HG03354 (cell line): ENCODE measurements at regions not wholly inside any gene's neighbourhood (a gene's known extent, or its start where the extent isn't known, plus 50 kb on each side); places are given as distances from the start of the nearest gene placed in this dataset.
"Not testable (repeated sequence)": the region's sequence is repeated elsewhere in the genome, so short reads cannot be mapped to it uniquely, and the experiment has no call there.

Source experiments
- ATAC-seq: cut with Tn5 transposase; IDR thresholded peaks from one replicate; pipeline ENCODE4 v1.9.1; 2021; ENCODE audit warnings: mild to moderate bottlenecking; ENCODE audit not compliant: unreplicated experiment, poor library complexity, severe bottlenecking

DNA sequence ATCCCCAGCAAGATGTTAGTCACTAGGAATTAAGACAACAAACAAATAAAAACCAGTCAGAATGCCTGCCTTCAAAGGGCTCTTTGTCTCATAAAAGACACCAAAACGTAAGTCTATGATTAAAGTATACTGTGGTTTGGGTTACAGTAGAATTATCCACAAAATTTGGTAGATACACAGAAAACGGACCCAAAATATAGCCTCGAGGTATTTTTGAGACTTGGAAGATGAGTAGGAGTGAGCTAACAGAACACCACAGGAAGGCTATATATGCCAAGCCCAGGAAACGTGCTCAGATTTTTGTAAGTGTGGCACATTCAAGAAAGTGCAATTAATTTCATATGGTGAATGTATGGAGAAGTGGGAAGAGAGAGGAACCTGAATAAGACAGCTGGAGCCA is 831.4 kb downstream of the CDH11 start:
- no peak for ATAC-seq

DNA sequence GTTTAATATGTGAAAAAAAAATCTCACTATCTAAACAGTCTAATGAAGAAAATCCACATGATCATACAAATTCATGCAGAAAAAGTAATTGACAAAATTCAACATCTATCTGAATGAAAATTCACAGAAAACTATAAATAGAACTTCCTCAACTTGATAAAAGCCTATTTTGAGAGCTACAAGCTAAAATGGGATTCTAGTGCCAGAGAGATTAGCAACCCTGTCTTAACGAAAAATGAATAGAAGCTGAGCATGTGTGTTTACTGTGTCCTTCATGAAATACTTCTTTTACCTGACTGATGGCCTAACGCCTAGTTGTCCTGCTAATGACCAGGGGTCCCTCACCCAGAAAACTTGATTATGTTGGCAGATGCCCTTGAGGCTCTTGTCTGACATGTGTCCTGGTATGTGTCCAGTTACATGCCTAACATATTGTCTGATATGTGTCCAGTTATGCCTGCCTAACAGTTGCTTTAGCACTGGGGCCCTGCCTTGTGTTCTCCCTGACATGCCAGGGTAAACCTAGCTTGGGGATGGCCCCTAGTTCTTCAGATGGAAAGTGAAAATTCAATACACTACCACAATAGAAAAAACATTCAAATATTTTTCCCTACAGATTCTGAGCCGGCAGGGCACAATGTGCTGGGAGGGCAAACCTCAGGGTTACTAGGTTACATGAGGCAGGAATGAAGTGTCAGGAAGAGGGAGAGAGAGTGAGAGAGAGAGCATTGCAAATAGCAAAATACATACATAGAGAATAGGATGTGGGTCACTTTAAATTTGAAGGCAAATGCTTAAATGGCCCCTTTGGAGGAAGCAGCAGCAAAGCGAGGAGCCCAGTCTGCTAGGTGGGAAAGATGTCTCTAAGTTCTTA is 834.0 kb downstream of the CDH11 start:
- ATAC-seq = no peak

DNA sequence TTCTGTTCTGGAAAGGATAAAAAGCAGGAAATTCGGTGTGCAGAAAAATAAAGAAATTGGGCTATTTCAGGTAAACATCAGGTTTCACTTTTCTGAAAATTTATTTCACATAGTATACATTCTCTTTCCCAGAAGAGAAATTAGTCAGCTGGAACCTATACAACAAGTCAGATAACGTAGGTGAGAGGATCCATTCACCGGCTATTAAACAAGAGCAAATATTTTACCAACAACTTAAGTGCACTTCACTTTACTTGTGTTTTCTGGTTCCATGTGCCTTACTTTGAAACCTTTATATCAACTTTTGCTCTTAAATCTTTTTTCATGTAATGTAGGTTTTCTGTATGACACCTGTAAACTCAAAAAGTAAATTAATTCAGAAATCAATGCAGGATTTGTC is 839.7 kb downstream of the CDH11 start:
- ATAC-seq = no peak

DNA sequence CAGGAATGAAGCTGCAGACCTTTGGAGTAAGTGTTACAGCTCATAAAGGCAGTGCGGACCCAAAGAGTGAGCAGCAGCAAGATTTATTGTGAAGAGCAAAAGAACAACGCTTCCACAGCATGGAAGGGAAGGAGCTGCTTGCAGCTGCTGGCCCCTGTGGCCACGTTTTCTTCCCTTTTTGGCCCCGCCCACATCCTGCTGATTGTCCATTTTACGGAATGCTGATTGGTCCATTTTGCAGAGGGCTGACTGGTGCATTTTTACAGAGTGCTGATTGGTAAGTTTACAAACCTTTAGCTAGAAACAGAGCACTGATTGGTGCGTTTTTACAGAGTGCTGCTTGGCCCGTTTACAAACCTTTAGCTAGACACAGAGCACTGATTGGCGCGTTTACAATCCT is 841.5 kb downstream of the CDH11 start:
- ATAC-seq = no peak

DNA sequence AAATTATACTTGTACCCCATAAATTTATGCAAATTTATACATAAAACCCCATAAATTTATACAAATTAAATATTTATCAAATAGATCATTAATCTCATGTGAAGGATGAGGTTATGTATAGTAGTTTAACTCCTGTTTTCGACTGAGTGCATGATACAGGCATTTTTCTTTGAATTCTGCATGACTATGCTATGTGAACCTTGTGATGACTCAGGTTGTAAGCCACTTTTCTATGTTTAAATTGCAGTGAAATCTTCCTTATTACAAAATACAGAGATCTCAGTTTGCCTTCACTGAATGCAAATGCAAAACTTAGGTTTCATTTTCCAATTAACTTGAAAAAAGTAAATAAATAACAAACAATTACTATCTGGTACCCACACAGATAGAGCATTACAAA is 843.7 kb downstream of the CDH11 start:
- ATAC-seq = no peak

DNA sequence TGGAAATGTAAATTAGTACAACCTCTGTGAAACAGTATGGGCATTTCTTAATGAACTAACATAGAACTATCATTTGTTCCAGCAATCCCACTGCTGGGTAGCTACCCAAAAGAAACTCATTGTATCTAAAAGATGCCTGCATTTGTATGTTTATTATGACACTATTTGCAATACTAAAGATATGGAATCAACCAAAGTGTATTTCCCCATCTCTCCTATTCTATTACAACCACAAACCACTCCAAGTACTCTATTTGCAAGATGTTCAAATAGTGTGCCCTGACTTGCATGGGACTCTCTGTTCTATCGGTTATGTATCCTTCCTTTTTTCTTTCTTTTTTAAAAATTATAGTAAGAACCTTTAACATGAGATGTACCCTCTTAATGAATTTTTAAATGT is 845.2 kb downstream of the CDH11 start:
- no peak for ATAC-seq

DNA sequence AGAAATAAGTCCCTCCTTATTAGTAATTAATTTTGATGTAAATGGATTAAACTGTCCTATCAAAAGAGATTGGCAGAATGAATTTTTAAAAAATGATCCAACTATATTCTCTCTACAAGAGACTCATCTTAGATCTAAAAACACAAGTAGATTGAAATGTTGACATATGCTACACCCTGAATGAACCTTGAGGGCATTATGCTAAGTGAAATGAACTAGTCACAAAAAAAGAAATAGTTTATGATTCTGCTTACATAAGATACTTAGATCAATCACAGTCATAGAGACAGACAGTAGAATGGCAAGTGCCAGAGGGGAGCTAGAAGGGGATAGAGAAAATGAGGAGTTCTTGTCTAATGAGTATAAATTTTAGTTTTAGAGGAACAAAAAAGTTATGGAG is 849.8 kb downstream of the CDH11 start:
- ATAC-seq = no peak

DNA sequence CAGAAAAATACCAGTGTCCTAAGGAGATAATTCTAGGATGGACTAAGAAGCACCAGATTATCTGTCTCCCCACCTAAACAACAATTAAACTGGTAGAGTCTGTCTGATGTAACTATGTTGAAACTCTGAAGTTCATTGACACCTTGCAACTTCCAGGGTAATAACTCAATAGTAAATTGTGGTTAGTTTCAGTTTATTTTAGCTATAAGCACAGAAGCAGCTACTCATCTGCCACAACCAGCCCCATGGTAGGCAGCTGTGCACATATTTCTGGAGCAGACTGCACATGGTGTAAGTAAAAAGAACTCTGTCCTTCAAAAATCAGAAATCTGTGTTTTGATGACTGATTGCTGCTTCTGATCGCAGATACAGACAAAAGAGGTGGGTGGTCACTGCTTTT is 852.1 kb downstream of the CDH11 start:
- ATAC-seq = no peak

DNA sequence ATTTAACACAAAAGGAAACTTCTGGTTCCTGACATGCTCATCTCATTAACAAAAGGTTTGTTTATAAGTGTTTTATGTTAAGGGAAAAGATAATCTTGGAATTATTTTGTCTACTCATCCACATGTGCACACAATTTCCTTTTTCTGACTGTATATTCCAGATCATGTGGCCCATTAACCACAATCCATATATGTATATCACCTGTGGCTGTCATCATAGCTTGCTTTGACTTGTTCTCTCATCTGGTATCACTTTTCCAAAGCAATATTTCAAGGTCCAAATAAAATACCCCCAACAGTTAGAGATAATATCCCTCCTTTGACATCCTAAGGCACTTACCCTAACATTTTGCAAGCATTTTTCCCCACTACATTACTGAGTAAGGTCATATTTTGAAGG is 856.1 kb downstream of the CDH11 start:
- no peak for ATAC-seq

DNA sequence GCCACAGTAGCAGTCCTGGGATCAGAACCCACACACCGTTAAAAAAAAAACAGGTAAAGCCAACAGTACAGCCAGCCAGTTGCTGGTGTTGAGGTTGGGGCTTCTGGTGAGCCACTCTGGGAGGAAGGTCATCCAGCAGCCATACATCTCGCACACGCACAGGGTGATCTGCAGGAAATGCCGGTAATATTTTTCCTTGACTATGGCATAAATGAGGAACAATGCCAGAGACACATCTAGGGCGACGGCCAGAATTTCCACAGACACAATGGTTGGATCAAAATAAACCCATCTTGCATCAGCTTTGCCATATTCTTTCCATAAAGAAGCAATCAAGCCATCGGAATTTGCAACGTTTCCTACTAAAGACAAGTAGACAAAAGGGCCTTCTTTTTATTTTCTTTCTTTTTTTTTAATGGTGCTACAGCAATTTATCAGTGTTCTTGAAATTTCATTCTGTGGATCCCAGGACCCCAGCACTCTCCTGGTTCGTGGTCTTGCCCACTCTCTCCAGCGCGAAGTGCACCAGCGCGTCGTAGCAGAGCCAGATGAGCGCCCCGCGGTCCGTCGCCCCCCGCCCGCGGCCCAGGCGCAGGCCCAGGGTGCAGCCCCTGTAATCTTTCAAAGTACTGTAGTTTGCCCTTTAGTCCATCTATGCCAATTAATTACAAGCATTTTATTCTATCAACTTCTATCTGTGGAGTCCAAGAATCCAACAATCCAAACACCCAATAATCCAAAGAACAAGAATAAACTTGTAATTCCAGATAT is 861.0 kb downstream of the CDH11 start:
- ATAC-seq = not testable (repeated sequence)

DNA sequence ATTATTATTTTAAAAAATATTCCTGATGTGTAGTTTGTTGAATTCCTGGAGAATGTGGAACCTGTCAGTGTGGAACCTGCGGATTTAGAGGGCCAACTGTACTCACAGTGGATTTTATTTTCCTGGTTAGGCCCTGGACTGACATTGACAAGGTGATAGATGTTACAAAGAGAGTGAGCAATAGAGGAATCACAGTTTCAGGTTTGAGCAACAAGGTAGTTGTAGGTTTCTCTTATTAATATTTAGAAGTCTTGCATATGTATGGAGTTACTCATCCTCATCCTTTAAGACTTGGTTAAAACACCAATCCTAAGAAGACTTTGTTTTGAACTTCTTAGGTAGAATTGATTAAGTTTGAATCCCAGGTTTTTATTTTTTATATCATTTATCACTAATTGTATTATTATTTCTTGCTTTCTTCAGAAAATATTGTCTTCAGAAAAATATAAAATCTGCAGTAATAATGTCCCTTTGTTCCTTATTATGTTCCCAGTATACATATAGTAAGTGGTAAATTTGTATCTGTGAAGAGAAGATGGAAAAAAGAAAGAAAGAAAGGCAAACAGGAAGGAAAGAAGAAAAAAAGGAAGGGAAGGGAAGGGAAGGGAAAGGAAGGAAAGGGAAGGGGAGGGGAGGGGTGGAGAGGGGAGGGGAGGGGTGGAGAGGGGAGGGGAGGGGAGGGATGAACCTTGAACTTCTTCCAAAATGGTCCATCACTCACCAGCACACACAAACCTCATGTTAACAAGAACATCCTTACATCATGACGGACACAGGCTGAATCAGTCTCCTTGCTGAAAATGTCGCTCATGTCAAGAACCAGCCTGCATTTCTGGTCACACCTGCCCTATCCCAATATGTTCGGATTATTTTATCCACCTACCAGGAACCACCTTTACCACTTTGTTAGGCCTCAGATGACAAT is 867.2 kb downstream of the CDH11 start:
- ATAC-seq = no peak

DNA sequence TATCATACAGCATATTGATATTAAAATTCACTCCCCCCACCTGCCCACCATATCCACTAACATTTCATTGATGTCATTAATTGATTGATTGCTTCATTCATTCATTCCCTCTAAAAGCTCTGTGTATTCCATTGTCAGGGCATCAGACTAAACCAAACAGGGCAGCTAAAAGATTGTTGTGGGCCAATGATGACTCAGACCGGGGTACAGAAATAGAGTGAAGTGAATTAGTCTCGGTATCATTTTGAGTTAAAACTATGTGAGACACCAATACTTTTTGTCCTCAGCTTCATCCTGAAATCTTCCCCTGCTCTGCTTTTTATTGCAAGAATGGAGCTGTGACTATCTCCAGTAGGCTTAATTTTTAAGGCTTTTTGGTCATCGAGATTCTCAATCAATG is 868.3 kb downstream of the CDH11 start:
- ATAC-seq = no peak

DNA sequence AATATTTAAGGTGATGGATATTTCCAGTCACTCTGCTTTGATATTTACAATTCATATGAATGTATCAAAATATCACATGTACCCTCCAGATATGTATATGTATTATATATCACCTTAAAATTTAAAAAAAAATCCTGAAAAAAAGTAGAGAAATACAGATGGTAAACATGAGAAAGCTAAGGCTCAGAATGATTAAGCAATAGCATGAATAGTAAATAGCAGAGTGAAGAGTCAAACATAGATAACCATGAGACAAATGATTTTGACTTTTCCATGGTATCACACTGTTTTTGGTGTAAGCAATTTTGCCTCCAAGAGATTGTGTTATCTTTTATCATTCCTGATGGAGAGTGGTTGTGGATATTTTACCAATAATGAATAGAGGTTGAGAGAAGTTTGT is 868.8 kb downstream of the CDH11 start:
- no peak for ATAC-seq

DNA sequence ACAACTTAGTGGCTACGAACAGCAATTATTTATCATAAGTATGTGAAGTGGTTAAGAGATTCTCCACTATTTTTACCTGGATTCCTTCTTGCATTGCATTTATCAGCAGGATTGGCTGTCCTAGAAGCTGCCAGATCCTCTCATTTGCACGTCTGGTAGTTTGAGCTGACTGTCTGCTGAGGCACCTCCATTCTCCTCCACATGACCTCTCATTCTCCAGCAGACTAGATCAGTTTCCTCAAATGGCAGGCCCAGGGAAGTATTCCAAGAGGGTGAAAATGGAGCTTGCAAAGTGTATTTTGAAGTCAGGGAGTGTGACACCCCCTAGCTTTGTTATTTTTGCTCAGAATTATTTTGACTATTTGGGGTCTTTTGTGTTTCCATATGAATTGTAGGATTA is 870.1 kb downstream of the CDH11 start:
- no peak for ATAC-seq

DNA sequence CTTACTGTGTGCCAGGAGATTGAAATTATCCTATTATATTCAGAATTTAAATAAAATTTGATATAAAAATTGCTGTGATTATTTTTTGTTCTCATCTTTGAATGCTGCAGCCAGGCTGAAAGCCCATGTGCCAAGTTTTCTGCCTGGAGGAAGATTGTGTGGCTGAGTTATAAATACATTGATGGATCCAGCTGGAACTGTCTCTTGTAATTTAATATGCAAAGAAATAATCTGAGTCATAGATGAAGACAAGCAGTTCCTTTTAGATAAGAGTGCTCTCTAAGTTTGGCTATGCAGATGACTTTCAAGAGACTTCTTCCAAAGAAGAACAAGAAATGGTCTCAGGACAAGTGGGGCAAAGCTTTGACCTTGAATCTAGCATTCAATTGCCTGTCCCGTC is 871.0 kb downstream of the CDH11 start:
- no peak for ATAC-seq

DNA sequence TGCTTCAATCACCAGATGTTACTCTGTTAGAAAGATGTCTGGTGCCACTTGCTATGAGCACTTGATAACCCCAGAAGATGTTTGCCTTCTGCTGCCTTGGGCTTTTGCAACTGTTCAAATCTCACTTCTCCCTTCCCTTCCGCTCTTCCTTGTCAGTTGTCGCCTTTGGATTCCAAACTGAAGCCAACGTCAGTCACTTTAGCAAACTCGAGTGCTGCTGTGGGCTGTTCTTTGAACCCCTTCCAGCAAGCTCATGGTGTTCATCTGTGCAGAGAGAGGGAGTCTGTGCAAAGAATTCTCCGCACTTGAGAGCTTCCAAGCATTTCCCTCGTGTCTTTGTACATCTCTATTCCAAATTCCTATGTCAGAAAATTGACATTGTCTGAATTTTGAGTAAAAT is 879.4 kb downstream of the CDH11 start:
- ATAC-seq = no peak

DNA sequence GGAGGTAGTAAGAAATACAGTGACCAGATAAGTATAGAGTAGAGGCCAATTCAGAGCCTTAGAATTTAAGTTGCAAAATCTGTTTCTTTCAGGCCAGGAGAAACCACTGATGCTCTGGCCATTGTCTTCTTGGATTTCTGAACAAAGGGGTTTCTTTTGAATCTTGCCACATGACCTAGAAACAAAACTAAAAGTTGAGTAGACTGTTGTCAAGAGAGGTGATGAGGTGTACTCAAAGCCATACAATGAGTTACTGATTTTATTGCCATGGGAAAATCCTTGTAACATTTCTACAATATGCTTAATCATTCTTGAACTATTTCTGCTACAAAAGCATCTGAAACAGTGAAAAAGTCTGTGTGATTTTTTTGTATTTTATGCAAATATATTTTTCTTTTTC is 881.3 kb downstream of the CDH11 start:
- ATAC-seq = no peak

DNA sequence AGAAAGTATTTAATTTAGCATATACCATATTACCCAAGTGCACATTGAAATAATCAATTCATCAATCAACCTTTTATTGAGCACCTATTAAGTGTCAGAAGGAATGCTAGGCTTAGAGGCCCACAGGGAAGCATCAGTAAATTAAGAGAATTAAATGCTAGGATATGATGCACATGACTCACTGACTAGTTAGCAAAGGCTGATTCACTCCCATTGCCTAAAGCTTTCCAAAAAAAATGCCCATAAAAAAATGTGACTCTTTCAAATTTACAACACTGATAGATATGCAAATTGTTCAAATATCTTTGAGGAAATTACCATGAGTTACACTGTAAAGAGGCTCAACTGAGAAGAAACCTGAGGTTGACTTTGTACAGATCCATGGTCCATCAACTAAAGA is 883.3 kb downstream of the CDH11 start:
- no peak for ATAC-seq

DNA sequence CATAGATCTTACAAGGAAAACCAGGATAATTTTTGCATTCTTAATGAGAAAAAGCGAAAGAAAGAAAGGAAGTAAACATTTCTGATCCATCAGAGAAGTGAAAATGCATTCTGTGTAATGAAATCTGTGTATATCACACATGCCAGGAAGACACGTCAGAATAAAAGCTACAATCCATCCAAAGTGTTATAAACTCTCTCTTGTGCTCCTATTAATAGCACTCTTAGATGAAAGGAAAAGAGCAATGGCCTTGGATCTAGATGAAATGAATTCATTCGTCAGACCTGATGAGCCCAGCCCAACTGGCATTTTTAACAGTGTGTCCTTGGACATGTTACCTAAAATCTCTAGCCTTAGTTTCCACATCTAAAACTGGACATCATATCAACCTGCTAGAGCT is 885.5 kb downstream of the CDH11 start:
- no peak for ATAC-seq

DNA sequence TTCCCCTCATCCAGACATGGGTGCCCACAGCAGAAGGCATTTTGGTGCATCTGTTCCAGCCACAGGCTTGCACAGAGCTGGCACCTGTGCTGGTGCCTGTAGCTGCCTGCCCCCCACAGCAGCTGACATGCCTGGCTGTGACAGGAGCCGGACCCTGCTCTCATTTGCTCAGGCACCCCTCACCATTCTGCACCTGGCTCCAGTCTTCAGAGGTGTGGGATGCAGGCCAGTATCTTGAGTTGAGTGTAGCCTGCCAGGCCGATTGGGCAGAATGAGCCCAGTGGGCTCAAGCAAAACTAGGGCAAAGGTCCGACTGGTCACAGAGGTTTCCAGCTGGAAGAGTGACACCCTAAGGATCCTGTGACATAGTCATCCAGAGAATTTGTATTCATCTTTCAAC is 887.7 kb downstream of the CDH11 start:
- ATAC-seq = no peak
